HepG2 (cell line): ENCODE measurements at regions not wholly inside any gene's neighbourhood (a gene's known extent, or its start where the extent isn't known, plus 50 kb on each side); places are given as distances from the start of the nearest gene placed in this dataset.

ENCODE experiments used
- POLR2AphosphoS2 ChIP-seq: IDR thresholded peaks from 2 replicates; pipeline ENCODE4 v1.6.1; 2011; ENCODE audit warnings: low read depth, low read length, improper control_type of control experiment
- ZNF496 ChIP-seq: sonication (generic); formaldehyde crosslinking; IDR thresholded peaks from 2 replicates; pipeline ENCODE4 v1.8.1; 2023; ENCODE audit warnings: mild to moderate bottlenecking, moderate library complexity, missing genetic modification reagents; ENCODE audit not compliant: insufficient replicate concordance
- TF ChIP-seq, protein P1 (sequence below): sonication (generic); formaldehyde crosslinking; IDR thresholded peaks from 2 replicates; pipeline ENCODE4 v1.8.0; 2022; ENCODE audit warnings: mild to moderate bottlenecking, missing genetic modification reagents
- TF ChIP-seq, protein P2 (sequence below): fragments of 450-650 bp; IDR thresholded peaks from 2 replicates; pipeline ENCODE4 v1.6.1; 2017
- TF ChIP-seq, protein P3 (sequence below): sonication (generic); formaldehyde crosslinking; IDR thresholded peaks from 2 replicates; pipeline ENCODE4 v1.4.0; 2020; ENCODE audit warnings: missing genetic modification reagents
- TF ChIP-seq, protein P4 (sequence below): sonication (generic); formaldehyde crosslinking; IDR thresholded peaks from 2 replicates; pipeline ENCODE4 v1.4.0; 2020; ENCODE audit warnings: missing genetic modification reagents

DNA sequence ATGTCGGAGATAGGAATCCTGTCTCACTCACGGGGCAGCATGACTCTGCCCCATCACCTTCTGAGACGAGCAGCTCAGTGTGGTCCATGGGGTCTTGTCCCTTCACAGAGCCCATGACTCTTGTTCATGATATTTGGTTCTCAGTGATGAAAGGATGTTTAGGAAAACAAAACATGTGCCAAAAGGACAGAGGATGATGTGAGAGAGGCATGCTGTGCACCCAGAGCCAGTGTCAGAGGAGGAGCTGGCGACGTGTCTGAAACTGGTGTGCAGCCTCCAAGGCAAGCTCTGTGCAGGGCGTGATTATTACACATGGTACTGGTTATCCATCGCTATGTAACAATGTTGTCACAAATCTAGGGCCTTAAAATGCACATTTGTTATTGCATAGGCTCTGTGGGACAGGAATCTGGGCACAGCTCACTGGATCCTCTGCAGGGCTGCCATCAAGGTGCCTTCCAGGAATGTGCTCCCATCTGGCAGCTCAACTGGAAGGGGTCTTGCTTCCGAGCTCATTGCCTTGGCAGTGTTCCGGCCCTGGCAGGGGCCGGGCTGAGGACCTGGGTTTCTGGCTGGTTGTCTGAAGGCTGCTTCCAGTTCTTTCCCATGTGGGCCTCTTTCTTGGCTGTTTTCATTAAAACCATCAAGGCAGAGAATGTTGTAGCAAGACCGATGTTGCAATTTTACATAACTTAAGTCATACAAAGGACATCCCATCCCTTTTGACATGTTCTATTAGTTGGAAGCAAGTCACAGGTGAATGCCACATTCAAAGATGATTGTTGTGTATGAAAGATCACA is 175.4 kb downstream of the ERMARD start (continued):
- TF ChIP-seq, protein P1, sequence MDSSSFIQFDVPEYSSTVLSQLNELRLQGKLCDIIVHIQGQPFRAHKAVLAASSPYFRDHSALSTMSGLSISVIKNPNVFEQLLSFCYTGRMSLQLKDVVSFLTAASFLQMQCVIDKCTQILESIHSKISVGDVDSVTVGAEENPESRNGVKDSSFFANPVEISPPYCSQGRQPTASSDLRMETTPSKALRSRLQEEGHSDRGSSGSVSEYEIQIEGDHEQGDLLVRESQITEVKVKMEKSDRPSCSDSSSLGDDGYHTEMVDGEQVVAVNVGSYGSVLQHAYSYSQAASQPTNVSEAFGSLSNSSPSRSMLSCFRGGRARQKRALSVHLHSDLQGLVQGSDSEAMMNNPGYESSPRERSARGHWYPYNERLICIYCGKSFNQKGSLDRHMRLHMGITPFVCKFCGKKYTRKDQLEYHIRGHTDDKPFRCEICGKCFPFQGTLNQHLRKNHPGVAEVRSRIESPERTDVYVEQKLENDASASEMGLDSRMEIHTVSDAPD (CRISPR knock-in tag) = no peak
- TF ChIP-seq, protein P2, sequence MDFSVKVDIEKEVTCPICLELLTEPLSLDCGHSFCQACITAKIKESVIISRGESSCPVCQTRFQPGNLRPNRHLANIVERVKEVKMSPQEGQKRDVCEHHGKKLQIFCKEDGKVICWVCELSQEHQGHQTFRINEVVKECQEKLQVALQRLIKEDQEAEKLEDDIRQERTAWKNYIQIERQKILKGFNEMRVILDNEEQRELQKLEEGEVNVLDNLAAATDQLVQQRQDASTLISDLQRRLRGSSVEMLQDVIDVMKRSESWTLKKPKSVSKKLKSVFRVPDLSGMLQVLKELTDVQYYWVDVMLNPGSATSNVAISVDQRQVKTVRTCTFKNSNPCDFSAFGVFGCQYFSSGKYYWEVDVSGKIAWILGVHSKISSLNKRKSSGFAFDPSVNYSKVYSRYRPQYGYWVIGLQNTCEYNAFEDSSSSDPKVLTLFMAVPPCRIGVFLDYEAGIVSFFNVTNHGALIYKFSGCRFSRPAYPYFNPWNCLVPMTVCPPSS = no peak
- TF ChIP-seq, protein P3, sequence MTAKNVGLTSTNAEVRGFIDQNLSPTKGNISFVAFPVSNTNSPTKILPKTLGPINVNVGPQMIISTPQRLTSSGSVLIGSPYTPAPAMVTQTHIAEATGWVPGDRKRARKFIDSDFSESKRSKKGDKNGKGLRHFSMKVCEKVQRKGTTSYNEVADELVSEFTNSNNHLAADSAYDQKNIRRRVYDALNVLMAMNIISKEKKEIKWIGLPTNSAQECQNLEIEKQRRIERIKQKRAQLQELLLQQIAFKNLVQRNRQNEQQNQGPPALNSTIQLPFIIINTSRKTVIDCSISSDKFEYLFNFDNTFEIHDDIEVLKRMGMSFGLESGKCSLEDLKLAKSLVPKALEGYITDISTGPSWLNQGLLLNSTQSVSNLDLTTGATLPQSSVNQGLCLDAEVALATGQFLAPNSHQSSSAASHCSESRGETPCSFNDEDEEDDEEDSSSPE (CRISPR knock-in tag) = no peak
- TF ChIP-seq POLR2AphosphoS2 (no peak), ZNF496 (CRISPR knock-in tag) (no peak)
- TF ChIP-seq, protein P4, sequence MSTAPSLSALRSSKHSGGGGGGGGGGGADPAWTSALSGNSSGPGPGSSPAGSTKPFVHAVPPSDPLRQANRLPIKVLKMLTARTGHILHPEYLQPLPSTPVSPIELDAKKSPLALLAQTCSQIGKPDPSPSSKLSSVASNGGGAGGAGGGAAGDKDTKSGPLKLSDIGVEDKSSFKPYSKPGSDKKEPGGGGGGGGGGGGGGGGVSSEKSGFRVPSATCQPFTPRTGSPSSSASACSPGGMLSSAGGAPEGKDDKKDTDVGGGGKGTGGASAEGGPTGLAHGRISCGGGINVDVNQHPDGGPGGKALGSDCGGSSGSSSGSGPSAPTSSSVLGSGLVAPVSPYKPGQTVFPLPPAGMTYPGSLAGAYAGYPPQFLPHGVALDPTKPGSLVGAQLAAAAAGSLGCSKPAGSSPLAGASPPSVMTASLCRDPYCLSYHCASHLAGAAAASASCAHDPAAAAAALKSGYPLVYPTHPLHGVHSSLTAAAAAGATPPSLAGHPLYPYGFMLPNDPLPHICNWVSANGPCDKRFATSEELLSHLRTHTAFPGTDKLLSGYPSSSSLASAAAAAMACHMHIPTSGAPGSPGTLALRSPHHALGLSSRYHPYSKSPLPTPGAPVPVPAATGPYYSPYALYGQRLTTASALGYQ = no peak
